ENCODE measurements at regions not wholly inside any gene's neighbourhood (a gene's known extent, or its start where the extent isn't known, plus 50 kb on each side); places are given as distances from the start of the nearest gene placed in this dataset.
A peak's percentile ranks its signal among the peaks of the same experiment; 100 is the strongest.

- DNase-seq = no peak
- no peak for TF ChIP-seq CTCF (IDR thresholded peaks at IDR 0.05; ENCODE audit: partially characterized antibody, unreplicated experiment)
- Mint-ChIP-seq H3K27ac (ENCODE audit: unreplicated experiment) (no peak overlapping the region), H3K9me3 (ENCODE audit: unreplicated experiment) (peaks cover 2% of the 10 kb centered on the region), H3K36me3 (ENCODE audit: unreplicated experiment) (no peaks in the 10 kb centered on the region), H3K4me1 (ENCODE audit: low read depth, unreplicated experiment) (no peaks in the 10 kb centered on the region), H3K4me3 (ENCODE audit: unreplicated experiment) (no peak overlapping the region), H3K27me3 (ENCODE audit: unreplicated experiment) (no peaks in the 10 kb centered on the region)
These were observed 136.7 kb upstream of the ZNF462 start for GRCh38 chr9:106726070-106726815.

DNA sequence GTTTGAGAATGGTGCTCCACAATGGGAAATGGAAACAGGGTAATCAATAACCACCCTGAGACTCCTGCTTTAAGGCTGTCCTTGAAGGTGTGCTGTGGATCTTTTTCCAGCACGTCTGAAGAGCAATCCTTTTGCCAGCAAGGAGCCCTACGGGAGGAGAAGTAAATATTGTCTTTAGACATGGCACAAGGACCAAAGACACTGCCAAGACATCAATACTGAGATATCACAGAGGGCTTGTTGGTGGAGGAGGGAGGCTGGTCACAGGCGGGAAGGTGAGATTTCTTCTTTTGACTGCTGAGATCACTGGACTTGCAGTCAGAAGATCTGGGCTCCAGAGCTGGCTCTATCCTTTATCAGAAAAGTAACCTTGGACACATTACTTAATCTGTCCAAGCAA, 135.0 kb upstream of the ZNF462 start:
- Mint-ChIP-seq H3K4me1 (ENCODE audit: low read depth, unreplicated experiment) (peaks cover 8% of the 10 kb centered on the region), H3K9me3 (ENCODE audit: unreplicated experiment) (peaks cover 2% of the 10 kb centered on the region), H3K27ac (ENCODE audit: unreplicated experiment) (no peak overlapping the region), H3K4me3 (ENCODE audit: unreplicated experiment) (no peak overlapping the region), H3K27me3 (ENCODE audit: unreplicated experiment) (no peaks in the 10 kb centered on the region), H3K36me3 (ENCODE audit: unreplicated experiment) (no peaks in the 10 kb centered on the region)
- TF ChIP-seq CTCF (IDR thresholded peaks at IDR 0.05; ENCODE audit: partially characterized antibody, unreplicated experiment) = no peak
- no peak for DNase-seq

DNA sequence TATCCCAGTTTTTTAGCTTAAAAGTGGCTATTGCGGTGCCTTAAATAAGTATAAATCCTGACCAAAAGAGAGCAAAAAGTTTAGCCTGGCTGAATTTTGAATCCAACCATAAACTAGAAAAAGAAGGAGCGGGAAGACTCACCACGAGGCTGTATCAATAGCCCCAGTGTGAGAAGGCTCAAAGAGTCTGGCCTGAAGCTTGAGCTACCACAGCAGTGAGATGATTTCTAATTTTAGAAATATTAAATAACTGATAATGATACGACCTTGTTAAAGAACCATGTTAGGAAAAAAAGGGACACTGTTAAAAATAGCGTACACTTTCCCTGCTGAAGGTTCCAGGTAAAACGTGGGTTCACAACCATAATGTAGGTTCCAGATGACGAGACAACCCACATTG, 134.1 kb upstream of the ZNF462 start:
- H3K4me3 Mint-ChIP-seq (ENCODE audit: unreplicated experiment) = no peak overlapping the region
- H3K9me3 Mint-ChIP-seq (ENCODE audit: unreplicated experiment) = peaks cover 2% of the 10 kb centered on the region
- DNase-seq = no peak
- no peak overlapping the region for H3K27ac Mint-ChIP-seq (ENCODE audit: unreplicated experiment)
- no peaks in the 10 kb centered on the region for H3K27me3 Mint-ChIP-seq (ENCODE audit: unreplicated experiment)
- H3K36me3 Mint-ChIP-seq (ENCODE audit: unreplicated experiment) = no peaks in the 10 kb centered on the region
- TF ChIP-seq CTCF (IDR thresholded peaks at IDR 0.05; ENCODE audit: partially characterized antibody, unreplicated experiment) = no peak
- H3K4me1 Mint-ChIP-seq (ENCODE audit: low read depth, unreplicated experiment) = peaks cover 8% of the 10 kb centered on the region

DNA sequence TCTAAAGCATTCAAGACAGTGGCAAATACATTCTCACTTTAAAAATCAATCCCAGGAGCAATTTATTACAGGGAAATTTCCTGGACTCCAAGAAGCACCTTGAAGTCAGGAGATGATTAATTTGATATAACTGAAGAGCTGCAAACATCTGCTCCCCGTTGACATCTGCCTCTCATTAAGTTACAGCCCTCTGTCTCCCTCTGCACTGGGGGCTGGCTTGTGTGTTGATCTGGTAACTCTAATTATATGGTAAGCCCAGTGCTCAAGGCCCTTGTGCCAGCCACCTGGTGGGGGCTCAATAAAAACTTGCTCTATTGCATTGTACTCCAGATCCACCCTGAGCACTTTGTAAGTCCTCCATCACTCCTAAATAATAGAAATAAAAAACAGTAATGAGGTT, 131.1 kb upstream of the ZNF462 start:
- Mint-ChIP-seq H3K9me3 (ENCODE audit: unreplicated experiment) (peaks cover 3% of the 10 kb centered on the region), H3K4me3 (ENCODE audit: unreplicated experiment) (no peak overlapping the region), H3K4me1 (ENCODE audit: low read depth, unreplicated experiment) (peaks cover 8% of the 10 kb centered on the region), H3K36me3 (ENCODE audit: unreplicated experiment) (no peaks in the 10 kb centered on the region), H3K27ac (ENCODE audit: unreplicated experiment) (no peak overlapping the region), H3K27me3 (ENCODE audit: unreplicated experiment) (no peaks in the 10 kb centered on the region)
- DNase-seq = peak; percentile 15
- TF ChIP-seq CTCF (IDR thresholded peaks at IDR 0.05; ENCODE audit: partially characterized antibody, unreplicated experiment) = no peak

DNA sequence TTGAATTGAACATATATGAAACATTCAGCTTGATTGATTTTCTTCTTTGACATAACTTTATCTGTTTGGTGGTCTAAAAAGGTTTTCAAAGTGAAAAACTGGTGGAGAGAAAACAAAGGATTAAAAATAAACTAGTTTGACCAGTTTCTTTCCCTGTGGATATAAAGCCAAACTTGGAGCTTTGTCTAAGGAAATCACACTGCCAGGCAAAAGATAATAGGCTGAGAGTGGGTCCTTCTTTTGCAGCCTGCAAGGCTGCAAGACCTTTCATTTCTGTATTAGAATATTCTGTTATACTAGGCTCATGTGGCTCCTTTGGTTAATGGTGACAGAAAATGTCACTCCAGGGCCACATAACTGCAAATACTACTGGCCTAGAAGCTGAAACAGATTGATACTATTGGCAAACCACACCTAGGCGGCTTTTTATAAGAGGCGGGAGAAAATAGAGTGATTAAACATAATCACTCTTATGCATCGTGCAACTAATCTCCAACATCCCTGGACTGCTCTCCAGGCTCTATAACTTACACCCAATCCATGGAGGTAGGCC, 129.1 kb upstream of the ZNF462 start:
- Mint-ChIP-seq H3K27me3 (ENCODE audit: unreplicated experiment) (no peaks in the 10 kb centered on the region), H3K36me3 (ENCODE audit: unreplicated experiment) (no peaks in the 10 kb centered on the region), H3K9me3 (ENCODE audit: unreplicated experiment) (peaks cover 3% of the 10 kb centered on the region), H3K4me1 (ENCODE audit: low read depth, unreplicated experiment) (peaks cover 8% of the 10 kb centered on the region), H3K27ac (ENCODE audit: unreplicated experiment) (no peak overlapping the region), H3K4me3 (ENCODE audit: unreplicated experiment) (no peak overlapping the region)
- no peak for DNase-seq
- no peak for TF ChIP-seq CTCF (IDR thresholded peaks at IDR 0.05; ENCODE audit: partially characterized antibody, unreplicated experiment)

Measured in glutamatergic neuron (in vitro differentiated cells).